PC-3 (cell line): ENCODE measurements at regions not wholly inside any gene's neighbourhood (a gene's known extent, or its start where the extent isn't known, plus 50 kb on each side); places are given as distances from the start of the nearest gene placed in this dataset.

Experiments used
- ATAC-seq: fragments of 200-7000 bp; cut with Tn5 transposase; 2 replicates; pipeline ENCODE4 v1.9.1; 2020; ENCODE audit warnings: mild to moderate bottlenecking, moderate library complexity
- BruUV-seq: library from RNA; stranded (reverse); fragments of 400-500 nt; replicated peaks from 2 replicates; lab custom pipeline; 2021; lab: Mats Ljungman, UMichigan
- CTCF ChIA-PET: fragments of 300-600 bp; sonication (Branson Sonifier 250); formaldehyde crosslinking; loops from one replicate; lab custom pipeline; 2022; ENCODE audit warnings: antibody characterized with exemption; lab: Charles Lee
- POLR2A ChIA-PET: fragments of 300-600 bp; sonication (Branson Sonifier 250); formaldehyde crosslinking; loops from one replicate; lab custom pipeline; 2022; ENCODE audit warnings: antibody characterized with exemption; ENCODE audit not compliant: unreplicated experiment; lab: Charles Lee
- DNase-seq: peaks from one replicate; pipeline ENCODE4 v3.0.0-alpha.2; 2015
- H2AFZ ChIP-seq: fragments of 300-600 bp; sonication (generic); 2 replicates; pipeline ENCODE4 v1.6.0; 2016; ENCODE audit warnings: antibody characterized with exemption, low read length
- H3F3A ChIP-seq: fragments of 300-600 bp; sonication (generic); one replicate; pipeline ENCODE4 v1.6.0; 2017; ENCODE audit warnings: antibody characterized with exemption, low read length, control low read depth, mild to moderate bottlenecking; ENCODE audit not compliant: unreplicated experiment
- H3K27ac ChIP-seq: fragments of 300-600 bp; sonication (generic); 2 replicates; pipeline ENCODE4 v1.5.1; 2016; ENCODE audit warnings: mild to moderate bottlenecking, low read length
- H3K27me3 ChIP-seq: fragments of 300-600 bp; sonication (generic); 2 replicates; pipeline ENCODE4 v1.6.1; 2016; ENCODE audit warnings: low read length, mixed read lengths
- H3K36me3 ChIP-seq: fragments of 300-600 bp; sonication (generic); 2 replicates; pipeline ENCODE4 v1.6.1; 2016; ENCODE audit warnings: low read depth, mixed run types, low read length, mixed read lengths
- H3K4me1 ChIP-seq: fragments of 300-600 bp; sonication (generic); 2 replicates; pipeline ENCODE4 v1.5.1; 2016; ENCODE audit warnings: low read length; ENCODE audit not compliant: insufficient read depth
- H3K4me2 ChIP-seq: fragments of 300-600 bp; sonication (generic); 2 replicates; pipeline ENCODE4 v1.6.0; 2016; ENCODE audit warnings: low read length
- H3K4me3 ChIP-seq: fragments of 300-600 bp; sonication (generic); 2 replicates; pipeline ENCODE4 v1.5.1; 2016; ENCODE audit warnings: mild to moderate bottlenecking, low read length, mixed read lengths
- H3K79me2 ChIP-seq: fragments of 300-600 bp; sonication (generic); 2 replicates; pipeline ENCODE4 v1.6.1; 2017; ENCODE audit warnings: low read length, mixed read lengths
- H3K9ac ChIP-seq: fragments of 300-600 bp; sonication (generic); 2 replicates; pipeline ENCODE4 v1.6.0; 2016; ENCODE audit warnings: mild to moderate bottlenecking, low read length
- H3K9me2 ChIP-seq: fragments of 300-600 bp; sonication (generic); replicated peaks from 2 replicates; pipeline ENCODE4 v1.6.1; 2016; ENCODE audit warnings: mixed run types, low read length, mixed read lengths
- H3K9me3 ChIP-seq: fragments of 300-600 bp; sonication (generic); 2 replicates; pipeline ENCODE4 v1.6.1; 2016; ENCODE audit warnings: low read length, mixed read lengths
- H4K20me1 ChIP-seq: fragments of 300-600 bp; sonication (generic); 2 replicates; pipeline ENCODE4 v1.6.1; 2016; ENCODE audit warnings: low read length, mixed read lengths
- CTCF ChIP-seq: fragments of 300-600 bp; sonication (generic); conservative IDR thresholded peaks from 2 replicates; pipeline ENCODE4 v1.5.1; 2017; ENCODE audit warnings: antibody characterized with exemption, low read depth, mild to moderate bottlenecking, low read length
- EZH2 ChIP-seq: fragments of 300-600 bp; sonication (generic); IDR thresholded peaks from one replicate; pipeline ENCODE4 v1.6.1; 2017; ENCODE audit warnings: antibody characterized with exemption, mild to moderate bottlenecking, low read length; ENCODE audit not compliant: unreplicated experiment
- EZH2phosphoT487 ChIP-seq: fragments of 300-600 bp; sonication (generic); IDR thresholded peaks from 2 replicates; pipeline ENCODE4 v1.6.1; 2018; ENCODE audit warnings: mild to moderate bottlenecking, antibody characterized with exemption, low read length, borderline replicate concordance
- intact Hi-C: fragments of 100-400 bp; cut with micrococcal nuclease; formaldehyde crosslinking; loops from 2 replicates; pipeline ENCODE4 v1.9.0; 2023

DNA sequence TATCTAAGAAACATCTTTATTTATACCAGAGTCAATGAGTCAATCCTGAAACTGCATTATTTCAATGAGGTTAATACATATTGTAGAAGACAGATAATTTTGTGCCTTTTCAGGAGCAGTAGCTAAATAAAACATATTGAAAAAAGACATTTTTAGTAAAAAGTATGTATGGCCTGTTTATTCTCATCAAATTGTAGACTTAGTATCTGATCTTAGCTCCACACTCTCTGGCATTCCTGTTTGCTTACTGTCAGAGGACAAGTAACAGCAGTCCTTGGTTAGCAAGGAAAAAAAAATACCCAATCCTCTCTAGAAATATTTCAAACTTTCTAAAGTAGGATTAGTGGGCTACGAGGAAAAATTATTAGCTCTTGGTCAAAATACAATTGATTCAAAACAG lies 50.5 kb upstream of the GUCY1A1 start:
- no peaks in the 10 kb centered on the region for H4K20me1 ChIP-seq
- TF ChIP-seq EZH2phosphoT487, result no peak
- no peak for TF ChIP-seq CTCF
- TF ChIP-seq EZH2, result no peak
- H3K9ac ChIP-seq, result no peak overlapping the region
- H3K4me3 ChIP-seq, result no peak overlapping the region
- ChIA-PET POLR2A (no interaction called here), CTCF (no interaction called here)
- no peak overlapping the region for H2AFZ ChIP-seq
- H3K27ac ChIP-seq, result no peak overlapping the region
- ATAC-seq (no peak), DNase-seq (no peak)
- no peaks in the 10 kb centered on the region for H3K79me2 ChIP-seq
- intact Hi-C loops, result no loop called here
- H3K9me2 ChIP-seq, result no peaks in the 10 kb centered on the region
- no peaks in the 10 kb centered on the region for H3F3A ChIP-seq
- no TSS peak for BruUV-seq
- no peaks in the 10 kb centered on the region for H3K4me1 ChIP-seq
- no peak overlapping the region for H3K4me2 ChIP-seq
- H3K36me3 ChIP-seq, result no peaks in the 10 kb centered on the region
- no peaks in the 10 kb centered on the region for H3K9me3 ChIP-seq
- no peaks in the 10 kb centered on the region for H3K27me3 ChIP-seq

DNA sequence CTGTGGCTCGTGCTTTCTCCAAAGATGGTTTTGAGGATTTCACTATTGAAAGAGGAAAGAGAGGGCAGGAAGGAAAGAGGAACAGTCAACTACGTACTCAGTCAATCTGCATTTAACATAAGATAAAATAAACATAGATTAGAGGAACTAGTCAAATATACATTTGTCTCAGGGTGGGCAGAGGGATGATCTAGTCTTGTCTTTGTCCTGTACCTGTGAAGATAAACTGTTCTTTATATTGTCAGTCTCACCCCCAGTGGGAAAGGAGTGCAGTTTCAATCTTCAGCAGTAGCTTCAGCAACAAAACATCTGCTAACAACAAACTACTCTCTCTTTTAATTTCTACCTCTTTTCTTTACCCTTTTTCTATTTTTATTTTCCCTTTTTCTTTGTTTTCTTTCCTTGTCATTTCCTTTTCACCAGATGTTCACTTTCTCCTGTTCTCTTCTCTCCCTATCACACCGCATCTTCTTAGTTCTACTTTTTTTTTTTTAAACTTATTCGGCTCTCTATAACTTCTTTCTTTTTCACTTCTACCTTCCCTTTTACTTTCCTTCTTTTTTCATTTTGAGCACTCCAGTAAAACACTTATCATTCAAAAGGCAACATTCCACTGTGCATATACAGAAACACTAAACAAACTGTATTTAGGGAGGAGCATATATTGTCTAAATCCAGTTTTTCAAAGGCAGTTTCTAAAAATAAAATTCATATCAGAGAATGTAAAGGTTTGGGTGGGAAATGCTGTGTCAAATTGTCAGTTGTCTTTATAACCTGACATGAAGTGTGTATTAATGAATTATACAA lies 51.4 kb upstream of the GUCY1A1 start:
- TF ChIP-seq EZH2phosphoT487, result no peak
- TF ChIP-seq CTCF, result no peak
- no peaks in the 10 kb centered on the region for H3K9me2 ChIP-seq
- H4K20me1 ChIP-seq, result no peaks in the 10 kb centered on the region
- H3K4me3 ChIP-seq, result no peak overlapping the region
- CTCF ChIA-PET, result no interaction called here
- no peak for ATAC-seq
- no peak for DNase-seq
- H3K9me3 ChIP-seq, result no peaks in the 10 kb centered on the region
- POLR2A ChIA-PET, result no interaction called here
- BruUV-seq, result no TSS peak
- H3K9ac ChIP-seq, result no peak overlapping the region
- no peaks in the 10 kb centered on the region for H3K27me3 ChIP-seq
- H3F3A ChIP-seq, result no peaks in the 10 kb centered on the region
- H3K4me2 ChIP-seq, result no peak overlapping the region
- H3K27ac ChIP-seq, result no peak overlapping the region
- H3K79me2 ChIP-seq, result no peaks in the 10 kb centered on the region
- intact Hi-C loops, result no loop called here
- H2AFZ ChIP-seq, result no peak overlapping the region
- H3K4me1 ChIP-seq, result no peaks in the 10 kb centered on the region
- no peaks in the 10 kb centered on the region for H3K36me3 ChIP-seq

- Histone ChIP-seq H3K4me2 (no peak overlapping the region), H3K36me3 (no peaks in the 10 kb centered on the region), H3K79me2 (no peaks in the 10 kb centered on the region), H3K9me2 (no peaks in the 10 kb centered on the region), H3K9me3 (no peaks in the 10 kb centered on the region), H3K4me1 (no peaks in the 10 kb centered on the region), H3K27ac (no peak overlapping the region), H3K27me3 (no peaks in the 10 kb centered on the region), H3F3A (no peaks in the 10 kb centered on the region), H2AFZ (no peak overlapping the region), H4K20me1 (no peaks in the 10 kb centered on the region), H3K9ac (no peak overlapping the region), H3K4me3 (no peak overlapping the region)
- no peak for ATAC-seq
- intact Hi-C loops, result no loop called here
- CTCF ChIA-PET, result no interaction called here
- no TSS peak for BruUV-seq
- TF ChIP-seq EZH2phosphoT487 (no peak), CTCF (no peak), EZH2 (no peak)
- no peak for DNase-seq
- POLR2A ChIA-PET, result no interaction called here
These were observed 52.4 kb upstream of the GUCY1A1 start for GRCh38 chr4:155614111-155614762.
